ENCODE measurements at regions not wholly inside any gene's neighbourhood (a gene's known extent, or its start where the extent isn't known, plus 50 kb on each side); places are given as distances from the start of the nearest gene placed in this dataset.
"Not testable (repeated sequence)": the region's sequence is repeated elsewhere in the genome, so short reads cannot be mapped to it uniquely, and the experiment has no call there.

DNA sequence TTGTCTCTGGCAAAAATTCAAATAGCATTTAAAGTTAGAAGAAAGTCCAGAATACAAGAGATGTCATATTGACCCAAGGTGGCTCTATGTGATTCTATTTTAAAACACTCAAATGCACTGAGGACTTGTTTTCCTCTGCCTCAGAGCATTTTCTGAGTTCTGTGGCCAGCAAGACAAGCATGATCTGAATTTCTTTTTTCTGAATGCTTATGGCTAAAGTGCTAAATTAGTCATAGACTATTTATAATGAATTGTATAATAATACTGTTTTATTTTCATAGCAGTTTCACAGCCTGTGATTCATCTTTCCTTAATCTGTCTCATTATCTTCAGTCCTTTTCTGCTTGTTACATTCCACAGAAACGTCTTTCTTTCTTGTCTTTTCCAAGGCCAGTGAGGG lies 63.9 kb upstream of the SEC22B start:
- intact Hi-C loops (cut with micrococcal nuclease; ENCODE audit: unreplicated experiment); H3K9me3 ChIP-seq (ENCODE audit: low read depth, low read length, poor library complexity, severe bottlenecking): not testable (repeated sequence)

DNA sequence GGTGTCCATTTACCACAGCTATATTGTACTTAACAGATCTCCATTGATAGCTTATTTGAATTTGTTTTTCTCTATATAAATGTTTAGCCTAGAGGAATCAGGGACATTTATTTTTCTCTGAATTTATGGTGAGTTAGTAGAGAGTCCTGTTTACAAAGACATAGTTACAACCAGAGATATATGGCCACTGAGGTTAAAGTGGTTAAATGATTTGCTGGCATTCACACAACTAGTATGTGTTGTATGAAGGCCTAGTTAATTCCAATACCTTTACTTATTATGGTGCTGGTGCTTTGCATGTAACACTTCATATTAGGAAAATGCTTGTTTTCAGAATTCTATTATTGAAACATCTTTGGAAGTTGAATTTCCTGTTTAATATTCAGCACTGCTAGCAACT lies 63.0 kb upstream of the SEC22B start:
- H3K4me3 ChIP-seq (ENCODE audit: low read depth, low read length, poor library complexity, severe bottlenecking); BruUV-seq (replicated peaks); H3K9me3 ChIP-seq (ENCODE audit: low read depth, low read length, poor library complexity, severe bottlenecking); CTCF ChIA-PET; H3K27me3 ChIP-seq (replicated peaks; ENCODE audit: insufficient read depth, low read depth, low read length, poor library complexity); H3K4me1 ChIP-seq (ENCODE audit: insufficient read depth, low read length, poor library complexity, severe bottlenecking); POLR2A ChIA-PET (ENCODE audit: low non-redundant PET); intact Hi-C loops (cut with micrococcal nuclease; ENCODE audit: unreplicated experiment); H3K36me3 ChIP-seq (ENCODE audit: insufficient read depth, low read length, poor library complexity, severe bottlenecking); DNase-seq (ENCODE audit: low spot score); H3K27ac ChIP-seq (ENCODE audit: low read depth, low read length, poor library complexity, severe bottlenecking): not testable (repeated sequence)

More for the DNA sequence above, 63.9 kb upstream of the SEC22B start:
- H3K27me3 ChIP-seq (replicated peaks; ENCODE audit: insufficient read depth, low read depth, low read length, poor library complexity); BruUV-seq (replicated peaks); H3K36me3 ChIP-seq (ENCODE audit: insufficient read depth, low read length, poor library complexity, severe bottlenecking); H3K4me3 ChIP-seq (ENCODE audit: low read depth, low read length, poor library complexity, severe bottlenecking); CTCF ChIA-PET; H3K27ac ChIP-seq (ENCODE audit: low read depth, low read length, poor library complexity, severe bottlenecking); H3K4me1 ChIP-seq (ENCODE audit: insufficient read depth, low read length, poor library complexity, severe bottlenecking); DNase-seq (ENCODE audit: low spot score); POLR2A ChIA-PET (ENCODE audit: low non-redundant PET): not testable (repeated sequence)

DNA sequence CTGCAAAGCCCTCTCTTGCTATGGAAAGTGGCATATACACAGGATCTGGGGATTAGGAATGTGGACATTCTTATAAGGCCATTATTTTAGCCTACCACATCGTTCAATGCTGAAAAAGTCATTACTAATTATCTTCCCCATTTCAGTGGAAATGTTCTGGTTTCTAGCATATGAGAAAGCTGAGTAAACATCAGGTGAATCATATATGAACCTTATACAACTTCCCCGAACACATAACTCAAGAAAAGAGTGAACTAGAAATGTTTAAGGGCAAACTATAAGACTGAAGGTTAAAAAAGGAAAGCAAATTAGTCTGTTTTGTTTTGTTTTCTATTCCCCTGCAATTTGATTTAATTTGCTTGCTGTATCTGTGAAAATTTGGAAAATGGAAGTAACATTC lies 62.5 kb upstream of the SEC22B start:
- CTCF ChIA-PET; H3K36me3 ChIP-seq (ENCODE audit: insufficient read depth, low read length, poor library complexity, severe bottlenecking); H3K4me1 ChIP-seq (ENCODE audit: insufficient read depth, low read length, poor library complexity, severe bottlenecking); DNase-seq (ENCODE audit: low spot score); H3K4me3 ChIP-seq (ENCODE audit: low read depth, low read length, poor library complexity, severe bottlenecking); intact Hi-C loops (cut with micrococcal nuclease; ENCODE audit: unreplicated experiment); H3K27ac ChIP-seq (ENCODE audit: low read depth, low read length, poor library complexity, severe bottlenecking); POLR2A ChIA-PET (ENCODE audit: low non-redundant PET); H3K27me3 ChIP-seq (replicated peaks; ENCODE audit: insufficient read depth, low read depth, low read length, poor library complexity); H3K9me3 ChIP-seq (ENCODE audit: low read depth, low read length, poor library complexity, severe bottlenecking); BruUV-seq (replicated peaks): not testable (repeated sequence)

DNA sequence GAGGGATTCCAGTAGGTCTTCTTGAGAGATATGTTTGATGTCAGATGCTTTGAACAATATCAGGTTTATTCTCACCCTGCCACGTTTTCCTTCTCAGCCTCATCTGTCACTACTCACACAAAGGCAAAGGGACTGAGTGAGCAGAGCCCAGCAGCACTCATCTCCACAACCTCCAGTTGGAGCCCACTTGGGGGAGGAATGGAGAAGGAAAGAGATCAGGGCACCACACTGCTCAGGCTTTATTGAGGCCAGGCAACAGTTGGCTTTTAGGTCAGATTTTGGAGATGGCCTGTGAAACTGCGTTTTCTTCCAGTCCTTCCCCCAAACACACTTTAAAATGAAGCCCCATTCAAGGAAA lies 57.3 kb upstream of the SEC22B start:
- H3K9me3 ChIP-seq (ENCODE audit: low read depth, low read length, poor library complexity, severe bottlenecking); H3K27me3 ChIP-seq (replicated peaks; ENCODE audit: insufficient read depth, low read depth, low read length, poor library complexity); intact Hi-C loops (cut with micrococcal nuclease; ENCODE audit: unreplicated experiment); CTCF ChIA-PET; POLR2A ChIA-PET (ENCODE audit: low non-redundant PET); DNase-seq (ENCODE audit: low spot score); H3K36me3 ChIP-seq (ENCODE audit: insufficient read depth, low read length, poor library complexity, severe bottlenecking); H3K4me1 ChIP-seq (ENCODE audit: insufficient read depth, low read length, poor library complexity, severe bottlenecking); BruUV-seq (replicated peaks); H3K4me3 ChIP-seq (ENCODE audit: low read depth, low read length, poor library complexity, severe bottlenecking); H3K27ac ChIP-seq (ENCODE audit: low read depth, low read length, poor library complexity, severe bottlenecking): not testable (repeated sequence)

DNA sequence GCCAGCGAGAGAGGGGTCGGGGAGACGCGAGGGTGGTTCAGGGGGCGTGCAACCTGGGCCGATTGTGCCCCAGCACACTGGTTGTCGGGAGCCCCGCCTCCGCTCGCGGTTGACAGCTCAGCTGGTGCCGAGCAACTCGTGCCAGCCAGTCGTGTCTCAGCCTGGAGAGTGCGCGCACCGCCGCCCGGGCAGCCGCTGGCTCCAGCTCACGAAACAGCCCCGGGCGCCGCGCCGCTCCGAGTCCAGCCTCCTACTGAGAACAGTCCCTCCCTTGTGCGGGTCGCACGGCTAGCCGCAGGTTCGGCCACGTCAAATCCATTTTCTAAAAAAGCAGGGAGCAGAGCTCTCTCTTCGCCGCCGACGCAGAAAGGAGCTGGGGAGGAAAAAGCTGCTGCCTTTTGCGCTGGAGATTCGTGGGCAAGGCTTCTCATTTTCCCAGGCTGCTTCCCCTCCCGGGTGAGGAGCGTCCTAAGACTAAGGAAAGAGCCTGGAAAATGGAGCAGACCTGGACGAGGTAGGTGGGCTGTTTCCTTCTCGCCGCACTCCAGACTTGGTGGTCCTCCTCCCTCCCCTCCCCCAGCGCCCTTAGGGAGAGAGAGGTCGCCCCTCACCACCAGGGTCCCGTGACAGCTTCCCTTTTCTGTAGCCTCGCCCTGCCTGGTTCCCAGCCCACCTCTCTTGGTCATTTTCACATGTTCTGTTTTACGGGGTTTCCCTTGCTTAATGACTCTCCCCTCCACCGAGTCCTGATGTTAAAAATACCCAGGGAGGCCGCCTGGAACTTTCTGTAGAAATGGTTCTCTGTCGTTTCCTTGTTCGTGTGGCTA lies 56.7 kb upstream of the SEC22B start:
- CTCF ChIA-PET; H3K27ac ChIP-seq (ENCODE audit: low read depth, low read length, poor library complexity, severe bottlenecking); H3K4me3 ChIP-seq (ENCODE audit: low read depth, low read length, poor library complexity, severe bottlenecking); H3K9me3 ChIP-seq (ENCODE audit: low read depth, low read length, poor library complexity, severe bottlenecking); POLR2A ChIA-PET (ENCODE audit: low non-redundant PET); H3K36me3 ChIP-seq (ENCODE audit: insufficient read depth, low read length, poor library complexity, severe bottlenecking); intact Hi-C loops (cut with micrococcal nuclease; ENCODE audit: unreplicated experiment); BruUV-seq (replicated peaks); H3K4me1 ChIP-seq (ENCODE audit: insufficient read depth, low read length, poor library complexity, severe bottlenecking); H3K27me3 ChIP-seq (replicated peaks; ENCODE audit: insufficient read depth, low read depth, low read length, poor library complexity); DNase-seq (ENCODE audit: low spot score): not testable (repeated sequence)

DNA sequence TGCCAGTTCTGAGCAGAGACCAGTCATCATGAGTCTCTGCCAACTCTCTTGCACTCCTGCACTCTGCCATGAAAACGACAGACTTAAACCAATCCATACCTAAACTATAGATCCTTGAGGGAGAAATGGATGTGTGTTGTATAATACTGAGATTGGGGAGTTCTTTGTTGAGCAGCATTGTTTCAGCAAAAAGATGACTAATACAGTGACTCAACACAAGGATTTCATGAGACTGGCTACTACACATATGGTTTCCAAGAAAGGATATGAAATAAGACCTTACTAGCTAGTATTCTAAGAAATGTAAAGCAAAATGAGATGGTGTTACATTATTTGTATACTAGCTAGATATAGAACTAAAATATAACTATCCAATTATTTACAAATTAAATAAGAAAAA lies 53.5 kb upstream of the SEC22B start:
- CTCF ChIA-PET; H3K27me3 ChIP-seq (replicated peaks; ENCODE audit: insufficient read depth, low read depth, low read length, poor library complexity); BruUV-seq (replicated peaks); H3K36me3 ChIP-seq (ENCODE audit: insufficient read depth, low read length, poor library complexity, severe bottlenecking); H3K4me1 ChIP-seq (ENCODE audit: insufficient read depth, low read length, poor library complexity, severe bottlenecking); H3K27ac ChIP-seq (ENCODE audit: low read depth, low read length, poor library complexity, severe bottlenecking); DNase-seq (ENCODE audit: low spot score); H3K9me3 ChIP-seq (ENCODE audit: low read depth, low read length, poor library complexity, severe bottlenecking); H3K4me3 ChIP-seq (ENCODE audit: low read depth, low read length, poor library complexity, severe bottlenecking); intact Hi-C loops (cut with micrococcal nuclease; ENCODE audit: unreplicated experiment); POLR2A ChIA-PET (ENCODE audit: low non-redundant PET): not testable (repeated sequence)
